PC-3 (cell line): ENCODE measurements at regions not wholly inside any gene's neighbourhood (a gene's known extent, or its start where the extent isn't known, plus 50 kb on each side); places are given as distances from the start of the nearest gene placed in this dataset.

ENCODE experiments used
- ATAC-seq: fragments of 200-7000 bp; cut with Tn5 transposase; 2 replicates; pipeline ENCODE4 v1.9.1; 2020; ENCODE audit warnings: mild to moderate bottlenecking, moderate library complexity
- BruUV-seq: library from RNA; stranded (reverse); fragments of 400-500 nt; replicated peaks from 2 replicates; lab custom pipeline; 2021; lab: Mats Ljungman, UMichigan
- CTCF ChIA-PET: fragments of 300-600 bp; sonication (Branson Sonifier 250); formaldehyde crosslinking; loops from one replicate; lab custom pipeline; 2022; ENCODE audit warnings: antibody characterized with exemption; lab: Charles Lee
- POLR2A ChIA-PET: fragments of 300-600 bp; sonication (Branson Sonifier 250); formaldehyde crosslinking; loops from one replicate; lab custom pipeline; 2022; ENCODE audit warnings: antibody characterized with exemption; ENCODE audit not compliant: unreplicated experiment; lab: Charles Lee
- DNase-seq: peaks from one replicate; pipeline ENCODE4 v3.0.0-alpha.2; 2015
- H2AFZ ChIP-seq: fragments of 300-600 bp; sonication (generic); 2 replicates; pipeline ENCODE4 v1.6.0; 2016; ENCODE audit warnings: antibody characterized with exemption, low read length
- H3F3A ChIP-seq: fragments of 300-600 bp; sonication (generic); one replicate; pipeline ENCODE4 v1.6.0; 2017; ENCODE audit warnings: antibody characterized with exemption, low read length, control low read depth, mild to moderate bottlenecking; ENCODE audit not compliant: unreplicated experiment
- H3K27ac ChIP-seq: fragments of 300-600 bp; sonication (generic); 2 replicates; pipeline ENCODE4 v1.5.1; 2016; ENCODE audit warnings: mild to moderate bottlenecking, low read length
- H3K27me3 ChIP-seq: fragments of 300-600 bp; sonication (generic); 2 replicates; pipeline ENCODE4 v1.6.1; 2016; ENCODE audit warnings: low read length, mixed read lengths
- H3K36me3 ChIP-seq: fragments of 300-600 bp; sonication (generic); 2 replicates; pipeline ENCODE4 v1.6.1; 2016; ENCODE audit warnings: low read depth, mixed run types, low read length, mixed read lengths
- H3K4me1 ChIP-seq: fragments of 300-600 bp; sonication (generic); 2 replicates; pipeline ENCODE4 v1.5.1; 2016; ENCODE audit warnings: low read length; ENCODE audit not compliant: insufficient read depth
- H3K4me2 ChIP-seq: fragments of 300-600 bp; sonication (generic); 2 replicates; pipeline ENCODE4 v1.6.0; 2016; ENCODE audit warnings: low read length
- H3K4me3 ChIP-seq: fragments of 300-600 bp; sonication (generic); 2 replicates; pipeline ENCODE4 v1.5.1; 2016; ENCODE audit warnings: mild to moderate bottlenecking, low read length, mixed read lengths
- H3K79me2 ChIP-seq: fragments of 300-600 bp; sonication (generic); 2 replicates; pipeline ENCODE4 v1.6.1; 2017; ENCODE audit warnings: low read length, mixed read lengths
- H3K9ac ChIP-seq: fragments of 300-600 bp; sonication (generic); 2 replicates; pipeline ENCODE4 v1.6.0; 2016; ENCODE audit warnings: mild to moderate bottlenecking, low read length
- H3K9me2 ChIP-seq: fragments of 300-600 bp; sonication (generic); replicated peaks from 2 replicates; pipeline ENCODE4 v1.6.1; 2016; ENCODE audit warnings: mixed run types, low read length, mixed read lengths
- H3K9me3 ChIP-seq: fragments of 300-600 bp; sonication (generic); 2 replicates; pipeline ENCODE4 v1.6.1; 2016; ENCODE audit warnings: low read length, mixed read lengths
- H4K20me1 ChIP-seq: fragments of 300-600 bp; sonication (generic); 2 replicates; pipeline ENCODE4 v1.6.1; 2016; ENCODE audit warnings: low read length, mixed read lengths
- CTCF ChIP-seq: fragments of 300-600 bp; sonication (generic); conservative IDR thresholded peaks from 2 replicates; pipeline ENCODE4 v1.5.1; 2017; ENCODE audit warnings: antibody characterized with exemption, low read depth, mild to moderate bottlenecking, low read length
- EZH2 ChIP-seq: fragments of 300-600 bp; sonication (generic); IDR thresholded peaks from one replicate; pipeline ENCODE4 v1.6.1; 2017; ENCODE audit warnings: antibody characterized with exemption, mild to moderate bottlenecking, low read length; ENCODE audit not compliant: unreplicated experiment
- EZH2phosphoT487 ChIP-seq: fragments of 300-600 bp; sonication (generic); IDR thresholded peaks from 2 replicates; pipeline ENCODE4 v1.6.1; 2018; ENCODE audit warnings: mild to moderate bottlenecking, antibody characterized with exemption, low read length, borderline replicate concordance
- intact Hi-C: fragments of 100-400 bp; cut with micrococcal nuclease; formaldehyde crosslinking; loops from 2 replicates; pipeline ENCODE4 v1.9.0; 2023

- intact Hi-C loops = no loop called here
- H2AFZ ChIP-seq = no peak overlapping the region
- no peak for DNase-seq
Observed at GRCh38 chr4:179530958-179531357, 2088.7 kb upstream of the AGA start.

DNA sequence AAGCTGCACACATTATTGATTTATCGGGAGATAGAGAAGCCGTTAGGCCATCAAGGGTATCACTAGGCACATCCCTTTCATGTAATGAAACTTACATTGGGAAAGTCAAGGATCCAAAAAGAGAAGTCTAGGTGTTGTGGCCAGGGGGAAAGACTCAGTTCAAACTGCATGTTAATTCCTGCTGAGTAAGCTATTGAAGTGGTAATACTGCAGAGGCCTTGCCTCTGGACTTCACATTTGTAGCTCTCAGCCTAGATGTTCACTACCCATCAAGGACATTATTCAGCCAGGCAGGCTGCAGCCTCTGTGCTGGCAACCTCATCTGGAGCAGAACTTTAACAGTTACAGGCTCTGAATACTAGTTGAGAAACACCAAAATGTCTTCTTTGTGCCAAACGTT is 2094.5 kb upstream of the AGA start:
- no peak overlapping the region for H3K27ac ChIP-seq
- intact Hi-C loops = no loop called here
- H3K4me3 ChIP-seq = no peak overlapping the region
- DNase-seq (no peak), ATAC-seq (no peak)
- no peaks in the 10 kb centered on the region for H3K9me3 ChIP-seq
- no peak overlapping the region for H3K9ac ChIP-seq
- TF ChIP-seq EZH2 (no peak), CTCF (no peak), EZH2phosphoT487 (no peak)
- POLR2A ChIA-PET = no interaction called here
- no peak overlapping the region for H3K4me2 ChIP-seq
- H4K20me1 ChIP-seq = no peaks in the 10 kb centered on the region
- no TSS peak for BruUV-seq
- no peaks in the 10 kb centered on the region for H3K9me2 ChIP-seq
- H3K36me3 ChIP-seq = no peaks in the 10 kb centered on the region
- H3K27me3 ChIP-seq = no peaks in the 10 kb centered on the region
- no peaks in the 10 kb centered on the region for H3K79me2 ChIP-seq
- H2AFZ ChIP-seq = no peak overlapping the region
- no peaks in the 10 kb centered on the region for H3K4me1 ChIP-seq
- CTCF ChIA-PET = no interaction called here
- H3F3A ChIP-seq = no peaks in the 10 kb centered on the region

More at GRCh38 chr4:179530958-179531357, 2088.7 kb upstream of the AGA start:
- H3F3A ChIP-seq = no peaks in the 10 kb centered on the region
- no peak overlapping the region for H3K4me3 ChIP-seq
- ChIA-PET CTCF (no interaction called here), POLR2A (no interaction called here)
- no TSS peak for BruUV-seq
- no peaks in the 10 kb centered on the region for H3K27me3 ChIP-seq
- no peak overlapping the region for H3K4me2 ChIP-seq
- H3K9ac ChIP-seq = no peak overlapping the region
- H3K27ac ChIP-seq = no peak overlapping the region
- ATAC-seq = no peak
- H3K9me3 ChIP-seq = no peaks in the 10 kb centered on the region
- H4K20me1 ChIP-seq = no peaks in the 10 kb centered on the region
- no peak for TF ChIP-seq CTCF
- no peak for TF ChIP-seq EZH2phosphoT487
- TF ChIP-seq EZH2 = no peak
- H3K36me3 ChIP-seq = no peaks in the 10 kb centered on the region
- no peaks in the 10 kb centered on the region for H3K79me2 ChIP-seq
- H3K4me1 ChIP-seq = no peaks in the 10 kb centered on the region
- H3K9me2 ChIP-seq = no peaks in the 10 kb centered on the region

DNA sequence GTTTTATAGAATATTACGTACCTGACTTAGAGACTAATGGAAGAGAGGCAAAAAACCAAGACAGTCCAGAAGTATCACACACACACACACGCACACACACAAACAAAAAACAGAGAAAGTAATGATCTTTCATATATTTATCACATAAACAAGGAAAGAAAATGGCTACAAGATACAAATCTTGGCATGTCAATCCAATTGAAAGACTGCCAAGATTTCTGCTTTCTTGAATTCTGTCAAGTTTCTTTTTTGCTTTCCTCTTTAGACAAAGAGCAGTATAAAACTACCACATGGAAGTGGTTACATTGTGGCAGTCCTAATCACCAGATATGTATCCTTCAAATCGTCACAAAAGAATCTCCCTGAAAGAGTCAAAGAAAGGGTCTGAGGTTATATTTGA is 2097.4 kb upstream of the AGA start:
- intact Hi-C loops = no loop called here
- Histone ChIP-seq H3K4me1 (no peaks in the 10 kb centered on the region), H3K27me3 (no peaks in the 10 kb centered on the region), H3K4me3 (no peak overlapping the region), H3K9me2 (no peaks in the 10 kb centered on the region), H3K9ac (no peak overlapping the region), H2AFZ (no peak overlapping the region), H3K27ac (no peak overlapping the region), H3F3A (no peaks in the 10 kb centered on the region), H3K4me2 (no peak overlapping the region), H3K79me2 (no peaks in the 10 kb centered on the region), H3K36me3 (no peaks in the 10 kb centered on the region), H4K20me1 (no peaks in the 10 kb centered on the region), H3K9me3 (no peaks in the 10 kb centered on the region)
- TF ChIP-seq EZH2phosphoT487 (no peak), CTCF (no peak), EZH2 (no peak)
- CTCF ChIA-PET = no interaction called here
- no TSS peak for BruUV-seq
- POLR2A ChIA-PET = no interaction called here
- ATAC-seq (no peak), DNase-seq (no peak)
